Smooth muscle cell (in vitro differentiated cells): ENCODE measurements at regions not wholly inside any gene's neighbourhood (a gene's known extent, or its start where the extent isn't known, plus 50 kb on each side); places are given as distances from the start of the nearest gene placed in this dataset.

Experiments used
- DNase-seq: peaks from one replicate; lab custom pipeline; 2025; ENCODE audit not compliant: unreplicated experiment; lab: John Stamatoyannopoulos, UW
- H2AFZ ChIP-seq: fragments of 200-600 bp; sonication (generic); 2 replicates; pipeline ENCODE4 v1.6.0; 2016; ENCODE audit warnings: antibody characterized with exemption, low read depth, mild to moderate bottlenecking
- H3F3A ChIP-seq: fragments of 200-600 bp; sonication (generic); 2 replicates; pipeline ENCODE4 v1.6.0; 2017; ENCODE audit warnings: antibody characterized with exemption, low read depth
- H3K27ac ChIP-seq: fragments of 200-600 bp; sonication (generic); 2 replicates; pipeline ENCODE4 v1.5.1; 2016; ENCODE audit warnings: low read depth, mild to moderate bottlenecking
- H3K27me3 ChIP-seq: fragments of 200-600 bp; sonication (generic); 2 replicates; pipeline ENCODE4 v1.6.1; 2016; ENCODE audit warnings: low read depth, mild to moderate bottlenecking
- H3K36me3 ChIP-seq: fragments of 200-600 bp; sonication (generic); 2 replicates; pipeline ENCODE4 v1.5.1; 2016; ENCODE audit warnings: low read depth
- H3K4me1 ChIP-seq: fragments of 200-600 bp; sonication (generic); 2 replicates; pipeline ENCODE4 v1.5.1; 2016; ENCODE audit warnings: low read depth
- H3K4me2 ChIP-seq: fragments of 200-600 bp; sonication (generic); 2 replicates; pipeline ENCODE4 v1.6.0; 2016; ENCODE audit warnings: mild to moderate bottlenecking
- H3K4me3 ChIP-seq: fragments of 200-600 bp; sonication (generic); 2 replicates; pipeline ENCODE4 v1.5.1; 2016; ENCODE audit warnings: mild to moderate bottlenecking
- H3K79me2 ChIP-seq: fragments of 200-600 bp; sonication (generic); 2 replicates; pipeline ENCODE4 v1.6.0; 2016; ENCODE audit warnings: low read depth, mild to moderate bottlenecking
- H3K9ac ChIP-seq: fragments of 200-600 bp; sonication (generic); 2 replicates; pipeline ENCODE4 v1.6.0; 2016; ENCODE audit warnings: low read depth
- H3K9me3 ChIP-seq: fragments of 200-600 bp; sonication (generic); replicated peaks from 2 replicates; pipeline ENCODE4 v1.5.1; 2016; ENCODE audit warnings: low read depth
- H4K20me1 ChIP-seq: fragments of 200-600 bp; sonication (generic); 2 replicates; pipeline ENCODE4 v1.6.0; 2016; ENCODE audit warnings: low read depth
- CTCF ChIP-seq: fragments of 200-600 bp; sonication (generic); IDR thresholded peaks from 2 replicates; pipeline ENCODE4 v1.5.1; 2017; ENCODE audit warnings: borderline replicate concordance, mild to moderate bottlenecking, antibody characterized with exemption; ENCODE audit not compliant: insufficient read depth, poor library complexity, severe bottlenecking
- WGBS: methylation state at CpG from one replicate; pipeline ENCODE4 v1.1.7; 2016; ENCODE audit warnings: low lambda C conversion rate; 5-methylcytosine and 5-hydroxymethylcytosine counted together

GRCh38 chr4:60452266-60452665 lies 747.9 kb upstream of the ADGRL3 start:
- Histone ChIP-seq H3F3A (no peaks in the 10 kb centered on the region), H3K36me3 (no peaks in the 10 kb centered on the region), H3K4me3 (no peak overlapping the region), H3K27ac (no peak overlapping the region), H4K20me1 (no peaks in the 10 kb centered on the region), H3K9ac (no peak overlapping the region), H3K79me2 (no peaks in the 10 kb centered on the region), H3K4me1 (no peaks in the 10 kb centered on the region), H2AFZ (no peak overlapping the region), H3K9me3 (no peaks in the 10 kb centered on the region), H3K27me3 (no peaks in the 10 kb centered on the region), H3K4me2 (no peak overlapping the region)
- no peak for DNase-seq
- no peak for TF ChIP-seq CTCF

DNA sequence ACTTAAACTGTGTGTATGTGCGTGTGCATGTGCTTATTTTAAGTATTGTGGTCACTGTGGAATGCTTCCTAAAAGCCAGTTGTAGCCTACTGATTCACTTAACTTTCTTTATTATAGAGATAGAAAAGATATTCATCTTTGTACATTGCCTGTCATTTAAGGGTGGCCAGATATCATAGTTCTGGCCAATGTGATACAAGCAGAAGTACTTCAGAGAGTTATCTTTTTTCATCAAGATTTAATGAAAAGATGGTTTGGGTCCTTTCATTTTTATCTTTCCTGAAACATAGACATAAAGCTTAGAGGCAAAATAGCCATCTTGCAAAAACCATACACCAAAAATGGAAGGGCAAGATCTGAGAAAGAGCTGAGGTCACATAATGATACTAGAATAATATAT lies 744.7 kb upstream of the ADGRL3 start:
- Histone ChIP-seq H3K27me3 (no peaks in the 10 kb centered on the region), H3F3A (no peaks in the 10 kb centered on the region), H3K9ac (no peak overlapping the region), H3K4me2 (no peak overlapping the region), H2AFZ (no peak overlapping the region), H3K9me3 (no peaks in the 10 kb centered on the region), H3K27ac (no peak overlapping the region), H3K79me2 (no peaks in the 10 kb centered on the region), H3K36me3 (no peaks in the 10 kb centered on the region), H3K4me1 (no peaks in the 10 kb centered on the region), H3K4me3 (no peak overlapping the region), H4K20me1 (no peaks in the 10 kb centered on the region)
- no peak for DNase-seq
- TF ChIP-seq CTCF = no peak
- 86% methylated on average over 1 of the region's 1 CpG for WGBS

DNA sequence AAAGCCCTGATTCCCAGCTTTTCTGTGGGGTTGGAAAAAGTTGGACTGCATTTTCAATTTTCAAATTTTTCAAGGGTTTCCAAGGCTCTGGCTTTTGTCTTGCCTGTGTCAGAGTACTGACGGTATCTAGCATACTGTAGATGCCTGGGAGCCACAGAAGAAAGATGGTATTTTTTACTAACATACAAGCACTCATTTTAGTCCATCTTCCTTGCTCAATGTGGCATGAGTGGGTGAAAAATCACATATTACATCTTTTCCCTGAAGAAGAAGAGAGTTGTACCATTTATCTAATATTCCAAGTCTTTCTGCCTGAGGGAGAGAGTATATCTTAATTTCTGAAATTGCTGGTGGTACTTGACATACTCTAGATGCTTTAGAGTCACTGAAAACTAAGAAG lies 738.6 kb upstream of the ADGRL3 start:
- 35% methylated on average over 1 of the region's 1 CpG for WGBS

More for the DNA sequence above, 738.6 kb upstream of the ADGRL3 start:
- H3K36me3 ChIP-seq = no peaks in the 10 kb centered on the region
- no peak overlapping the region for H3K9ac ChIP-seq
- H4K20me1 ChIP-seq = no peaks in the 10 kb centered on the region
- no peaks in the 10 kb centered on the region for H3K4me1 ChIP-seq
- no peak for TF ChIP-seq CTCF
- no peaks in the 10 kb centered on the region for H3K79me2 ChIP-seq
- no peaks in the 10 kb centered on the region for H3K27me3 ChIP-seq
- no peak overlapping the region for H3K27ac ChIP-seq
- H2AFZ ChIP-seq = no peak overlapping the region
- no peak overlapping the region for H3K4me3 ChIP-seq
- no peak for DNase-seq
- H3F3A ChIP-seq = no peaks in the 10 kb centered on the region
- no peak overlapping the region for H3K4me2 ChIP-seq
- peaks cover 4% of the 10 kb centered on the region for H3K9me3 ChIP-seq
